ENCODE measurements at regions not wholly inside any gene's neighbourhood (a gene's known extent, or its start where the extent isn't known, plus 50 kb on each side); places are given as distances from the start of the nearest gene placed in this dataset.

DNA sequence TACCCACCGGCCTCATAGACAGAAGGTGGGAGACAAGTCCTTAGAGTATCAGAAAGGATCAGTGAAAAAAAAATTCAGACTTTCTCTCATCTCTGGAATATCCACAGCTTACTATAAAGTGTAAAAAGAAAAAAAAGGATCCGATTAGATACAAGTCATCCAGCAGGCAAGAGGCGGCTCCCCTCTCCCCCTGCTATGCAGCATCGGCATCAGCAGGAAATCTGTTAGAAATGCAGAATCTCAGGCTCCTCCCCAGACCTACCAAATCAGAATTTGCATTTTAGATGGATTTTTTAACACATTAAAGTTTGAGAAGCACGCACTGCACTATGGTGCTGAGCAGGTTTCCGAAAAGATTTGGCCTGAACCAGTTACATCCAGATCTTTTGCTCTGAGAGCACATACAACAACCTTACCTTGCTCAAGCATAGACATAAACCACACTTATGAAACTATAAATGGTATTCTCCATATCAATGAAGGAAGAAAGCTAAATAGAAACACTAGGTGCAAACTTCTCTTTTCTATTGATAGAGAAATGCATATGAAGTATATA is 117.0 kb upstream of the POU3F2 start:
- H3K4me3 ChIP-seq (ENCODE audit: low read depth, low read length), result no peak overlapping the region
- TF ChIP-seq, protein P1, sequence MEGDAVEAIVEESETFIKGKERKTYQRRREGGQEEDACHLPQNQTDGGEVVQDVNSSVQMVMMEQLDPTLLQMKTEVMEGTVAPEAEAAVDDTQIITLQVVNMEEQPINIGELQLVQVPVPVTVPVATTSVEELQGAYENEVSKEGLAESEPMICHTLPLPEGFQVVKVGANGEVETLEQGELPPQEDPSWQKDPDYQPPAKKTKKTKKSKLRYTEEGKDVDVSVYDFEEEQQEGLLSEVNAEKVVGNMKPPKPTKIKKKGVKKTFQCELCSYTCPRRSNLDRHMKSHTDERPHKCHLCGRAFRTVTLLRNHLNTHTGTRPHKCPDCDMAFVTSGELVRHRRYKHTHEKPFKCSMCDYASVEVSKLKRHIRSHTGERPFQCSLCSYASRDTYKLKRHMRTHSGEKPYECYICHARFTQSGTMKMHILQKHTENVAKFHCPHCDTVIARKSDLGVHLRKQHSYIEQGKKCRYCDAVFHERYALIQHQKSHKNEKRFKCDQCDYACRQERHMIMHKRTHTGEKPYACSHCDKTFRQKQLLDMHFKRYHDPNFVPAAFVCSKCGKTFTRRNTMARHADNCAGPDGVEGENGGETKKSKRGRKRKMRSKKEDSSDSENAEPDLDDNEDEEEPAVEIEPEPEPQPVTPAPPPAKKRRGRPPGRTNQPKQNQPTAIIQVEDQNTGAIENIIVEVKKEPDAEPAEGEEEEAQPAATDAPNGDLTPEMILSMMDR (IDR thresholded peaks at IDR 0.05; ENCODE audit: low read depth, low read length, missing control alignments), result no peak
- no peak for DNase-seq (ENCODE audit: low read depth)

DNA sequence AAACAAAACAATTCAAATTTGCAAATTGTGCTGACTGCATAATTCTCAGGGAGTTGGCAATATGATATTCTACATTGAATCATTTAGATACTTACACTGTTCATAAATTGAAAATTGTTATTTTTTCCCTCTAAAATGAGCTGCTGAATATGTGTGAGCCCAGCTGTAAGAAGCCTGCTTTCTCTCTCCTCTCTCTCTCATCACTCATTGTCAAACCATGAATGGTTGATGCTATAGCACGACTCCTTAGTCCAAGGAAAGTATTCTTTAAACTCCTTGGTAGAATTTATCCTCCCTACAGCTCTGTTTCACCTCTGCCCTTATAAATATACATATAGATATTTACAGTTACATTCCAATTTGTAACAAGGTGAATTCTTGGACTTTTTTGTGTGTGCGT is 116.4 kb upstream of the POU3F2 start:
- H3K4me3 ChIP-seq (ENCODE audit: low read depth, low read length), result no peak overlapping the region
- DNase-seq (ENCODE audit: low read depth), result no peak
- TF ChIP-seq, protein P1 (IDR thresholded peaks at IDR 0.05; ENCODE audit: low read depth, low read length, missing control alignments), result no peak

DNA sequence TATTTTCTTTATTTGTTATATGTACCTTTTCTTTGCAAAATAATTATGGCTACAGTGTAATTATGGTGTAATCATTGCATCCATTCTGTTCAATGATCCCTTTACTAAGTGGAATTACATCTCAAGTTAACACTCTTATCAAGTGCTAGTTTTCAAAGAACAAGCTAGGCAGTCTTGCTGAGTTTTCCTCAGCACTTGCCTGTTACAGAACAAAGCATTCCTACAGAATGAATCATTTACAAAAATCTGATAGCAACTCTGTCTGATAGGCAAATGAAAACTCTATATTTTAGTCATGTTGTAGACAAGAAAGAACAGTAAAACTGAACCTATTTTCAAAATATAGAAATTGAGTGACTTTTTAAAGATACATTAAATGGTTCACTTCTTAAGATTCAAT is 109.8 kb upstream of the POU3F2 start:
- TF ChIP-seq, protein P1 (IDR thresholded peaks at IDR 0.05; ENCODE audit: low read depth, low read length, missing control alignments), result no peak

DNA sequence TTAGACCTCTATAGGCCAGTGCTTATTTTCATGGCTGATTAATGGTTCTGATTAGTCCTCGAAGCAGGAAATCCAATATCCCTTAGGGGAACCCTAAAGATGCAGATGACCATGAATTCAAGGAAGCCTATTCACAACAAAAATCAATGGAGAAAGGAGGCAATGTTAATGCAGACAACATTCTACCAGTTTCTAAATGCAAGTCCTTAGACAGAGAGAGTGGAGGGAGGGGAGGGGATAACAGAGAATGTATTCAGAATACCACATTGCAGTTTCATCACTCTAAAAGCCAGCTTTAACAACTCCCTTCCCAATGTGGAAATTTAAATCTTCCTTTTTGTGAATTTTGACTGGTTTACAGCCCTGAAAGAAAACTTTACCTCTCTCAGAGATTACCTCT is 87.1 kb upstream of the POU3F2 start:
- no peak overlapping the region for H3K4me3 ChIP-seq (ENCODE audit: low read depth, low read length)
- TF ChIP-seq, protein P1 (IDR thresholded peaks at IDR 0.05; ENCODE audit: low read depth, low read length, missing control alignments), result no peak

More for the DNA sequence above, 109.8 kb upstream of the POU3F2 start:
- no peak for DNase-seq (ENCODE audit: low read depth)
- no peak overlapping the region for H3K4me3 ChIP-seq (ENCODE audit: low read depth, low read length)

DNA sequence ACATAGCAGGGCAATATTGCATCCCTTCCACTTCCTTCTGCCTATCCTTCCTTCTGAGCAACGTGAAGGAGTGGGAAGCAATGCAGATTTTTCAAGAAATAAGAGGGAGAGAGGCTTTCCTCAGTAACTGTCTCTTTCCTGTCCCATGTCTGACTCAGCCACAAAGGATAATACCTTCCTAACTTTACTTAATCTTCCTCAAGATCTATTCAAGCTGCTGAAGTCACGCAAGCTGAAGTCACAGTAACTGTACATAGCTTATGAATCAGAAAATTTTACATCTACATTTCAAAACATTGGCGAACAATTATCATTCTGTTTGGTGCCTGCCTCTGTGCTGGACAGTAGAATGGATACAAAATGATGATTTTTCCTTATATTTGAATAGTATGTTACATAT is 86.4 kb upstream of the POU3F2 start:
- no peak for DNase-seq (ENCODE audit: low read depth)
- TF ChIP-seq, protein P1 (IDR thresholded peaks at IDR 0.05; ENCODE audit: low read depth, low read length, missing control alignments), result no peak
- no peak overlapping the region for H3K4me3 ChIP-seq (ENCODE audit: low read depth, low read length)

More for the DNA sequence above, 87.1 kb upstream of the POU3F2 start:
- DNase-seq (ENCODE audit: low read depth), result no peak

DNA sequence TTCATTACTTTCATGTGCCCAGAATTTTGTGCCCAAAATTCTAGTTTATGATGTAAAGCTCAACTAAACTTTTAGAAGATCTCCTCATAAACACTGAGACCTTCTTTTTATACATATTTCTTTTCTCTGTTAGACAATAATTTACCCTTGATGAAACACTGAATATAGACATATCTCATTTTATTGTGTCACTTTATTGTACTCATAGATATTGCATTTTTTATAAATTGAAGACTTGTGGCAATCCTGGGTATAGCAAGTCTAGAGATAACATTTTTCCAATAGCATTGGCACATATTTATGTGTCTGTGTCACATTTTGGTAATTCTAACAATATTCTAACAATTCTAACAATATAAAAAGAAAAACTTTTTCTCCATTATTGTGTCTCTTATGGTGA is 74.9 kb upstream of the POU3F2 start:
- TF ChIP-seq, protein P1 (IDR thresholded peaks at IDR 0.05; ENCODE audit: low read depth, low read length, missing control alignments), result no peak
- no peak for DNase-seq (ENCODE audit: low read depth)
- H3K4me3 ChIP-seq (ENCODE audit: low read depth, low read length), result no peak overlapping the region

DNA sequence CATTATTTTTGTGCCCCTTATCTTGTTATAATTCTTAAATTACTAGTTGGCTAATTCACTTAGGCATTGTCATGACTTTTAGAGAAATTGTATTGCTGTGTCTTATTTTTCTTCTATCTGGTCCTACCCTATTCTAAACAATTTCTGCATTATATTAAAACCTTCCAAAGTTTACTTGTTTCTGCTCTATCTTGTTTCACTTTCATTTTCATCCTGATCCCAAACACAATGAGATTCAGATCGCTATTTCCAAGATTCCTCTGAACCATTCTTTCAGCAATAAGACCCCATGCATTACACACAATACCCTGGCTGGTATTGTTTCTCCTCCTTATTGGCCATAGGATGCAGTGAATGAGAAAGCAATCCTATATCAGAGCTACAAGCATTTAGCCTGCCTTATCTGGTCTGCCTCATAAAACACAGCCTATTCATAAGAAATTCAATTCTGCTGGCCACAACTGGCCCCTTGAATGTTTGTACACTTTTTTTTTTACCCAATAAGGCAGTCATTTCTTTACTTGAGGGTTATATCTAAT is 69.9 kb upstream of the POU3F2 start:
- no peak for DNase-seq (ENCODE audit: low read depth)
- no peak overlapping the region for H3K4me3 ChIP-seq (ENCODE audit: low read depth, low read length)
- TF ChIP-seq, protein P1 (IDR thresholded peaks at IDR 0.05; ENCODE audit: low read depth, low read length, missing control alignments), result no peak
